ENCODE measurements at regions not wholly inside any gene's neighbourhood (a gene's known extent, or its start where the extent isn't known, plus 50 kb on each side); places are given as distances from the start of the nearest gene placed in this dataset.
A peak's percentile ranks its signal among the peaks of the same experiment; 100 is the strongest.

DNA sequence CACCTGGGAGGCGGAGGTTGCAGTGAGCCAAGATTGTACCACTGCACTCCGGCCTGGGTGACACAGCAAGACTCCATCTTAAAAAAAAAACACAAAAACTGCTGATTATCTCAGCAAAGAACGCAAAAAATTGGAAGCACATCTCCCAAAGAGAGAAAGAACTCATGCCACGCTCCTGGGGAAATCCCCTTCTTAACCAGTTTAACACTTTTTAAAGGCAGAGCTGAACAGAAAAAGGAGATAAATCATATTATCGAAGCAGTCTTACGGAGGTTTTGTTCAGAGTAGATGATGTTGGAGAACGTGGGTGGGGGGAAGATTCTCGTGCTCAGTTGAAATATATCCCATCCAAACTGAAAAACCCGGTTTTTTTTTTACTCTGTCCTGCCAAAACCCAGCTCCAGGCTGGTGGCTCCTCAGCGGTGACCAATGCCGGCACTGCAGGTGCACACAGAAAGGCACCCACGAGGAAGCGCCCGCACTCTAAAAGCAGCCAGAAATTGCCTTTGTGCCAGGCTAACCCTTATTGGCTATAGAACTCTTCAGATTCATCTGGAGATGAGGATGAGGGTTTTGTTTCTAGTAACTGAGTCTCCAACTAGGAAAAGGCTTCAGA is 100.2 kb upstream of the PARP11 start:
- DNase-seq (ENCODE audit: low spot score in 2 of 2) = no peak
- Histone ChIP-seq H3K4me3 (no peak overlapping the region), H3K4me1 (no peaks in the 10 kb centered on the region), H3K27ac (peak overlapping the region; percentile 39 to 75), H3K36me3 (no peaks in the 10 kb centered on the region), H3K27me3 (no peaks in the 10 kb centered on the region), H3K9me3 (no peaks in the 10 kb centered on the region)
- TF ChIP-seq POLR2A (IDR thresholded peaks at IDR 0.05) = no peak
- TF ChIP-seq, protein P1, sequence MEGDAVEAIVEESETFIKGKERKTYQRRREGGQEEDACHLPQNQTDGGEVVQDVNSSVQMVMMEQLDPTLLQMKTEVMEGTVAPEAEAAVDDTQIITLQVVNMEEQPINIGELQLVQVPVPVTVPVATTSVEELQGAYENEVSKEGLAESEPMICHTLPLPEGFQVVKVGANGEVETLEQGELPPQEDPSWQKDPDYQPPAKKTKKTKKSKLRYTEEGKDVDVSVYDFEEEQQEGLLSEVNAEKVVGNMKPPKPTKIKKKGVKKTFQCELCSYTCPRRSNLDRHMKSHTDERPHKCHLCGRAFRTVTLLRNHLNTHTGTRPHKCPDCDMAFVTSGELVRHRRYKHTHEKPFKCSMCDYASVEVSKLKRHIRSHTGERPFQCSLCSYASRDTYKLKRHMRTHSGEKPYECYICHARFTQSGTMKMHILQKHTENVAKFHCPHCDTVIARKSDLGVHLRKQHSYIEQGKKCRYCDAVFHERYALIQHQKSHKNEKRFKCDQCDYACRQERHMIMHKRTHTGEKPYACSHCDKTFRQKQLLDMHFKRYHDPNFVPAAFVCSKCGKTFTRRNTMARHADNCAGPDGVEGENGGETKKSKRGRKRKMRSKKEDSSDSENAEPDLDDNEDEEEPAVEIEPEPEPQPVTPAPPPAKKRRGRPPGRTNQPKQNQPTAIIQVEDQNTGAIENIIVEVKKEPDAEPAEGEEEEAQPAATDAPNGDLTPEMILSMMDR (IDR thresholded peaks at IDR 0.05) = no peak
- TF ChIP-seq POLR2AphosphoS5 (IDR thresholded peaks at IDR 0.05) = no peak
- intact Hi-C loops (cut with DNase I; ENCODE audit: low total_unique reads) = no loop called here

DNA sequence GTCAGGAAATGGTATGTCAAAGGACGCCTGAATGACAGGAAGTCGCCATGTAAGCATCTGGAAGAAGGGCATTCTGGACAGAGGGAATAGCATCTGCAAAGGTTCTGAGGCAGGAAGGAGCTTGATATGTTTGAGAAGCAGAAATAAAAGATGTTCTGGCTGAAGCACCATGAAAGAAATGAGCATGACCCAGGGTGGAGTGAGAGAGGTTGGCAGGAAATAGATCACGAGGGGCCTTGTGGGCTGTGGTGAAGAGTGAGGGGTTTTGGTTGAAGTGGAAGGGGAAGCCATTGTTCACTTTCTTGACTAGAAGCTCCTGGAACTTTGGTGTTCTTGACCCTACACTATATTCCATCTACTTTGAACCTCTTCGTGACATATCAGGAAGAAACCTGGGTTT is 99.4 kb upstream of the PARP11 start:
- no peak overlapping the region for H3K4me3 ChIP-seq
- no peak for DNase-seq (ENCODE audit: low spot score in 2 of 2)
- H3K27ac ChIP-seq = no peak overlapping the region
- H3K9me3 ChIP-seq = no peaks in the 10 kb centered on the region
- intact Hi-C loops (cut with DNase I; ENCODE audit: low total_unique reads) = no loop called here
- H3K4me1 ChIP-seq = no peaks in the 10 kb centered on the region
- TF ChIP-seq POLR2AphosphoS5 (IDR thresholded peaks at IDR 0.05) (no peak), POLR2A (IDR thresholded peaks at IDR 0.05) (no peak)
- TF ChIP-seq, protein P1 (IDR thresholded peaks at IDR 0.05) = no peak
- H3K36me3 ChIP-seq = no peaks in the 10 kb centered on the region
- no peaks in the 10 kb centered on the region for H3K27me3 ChIP-seq

DNA sequence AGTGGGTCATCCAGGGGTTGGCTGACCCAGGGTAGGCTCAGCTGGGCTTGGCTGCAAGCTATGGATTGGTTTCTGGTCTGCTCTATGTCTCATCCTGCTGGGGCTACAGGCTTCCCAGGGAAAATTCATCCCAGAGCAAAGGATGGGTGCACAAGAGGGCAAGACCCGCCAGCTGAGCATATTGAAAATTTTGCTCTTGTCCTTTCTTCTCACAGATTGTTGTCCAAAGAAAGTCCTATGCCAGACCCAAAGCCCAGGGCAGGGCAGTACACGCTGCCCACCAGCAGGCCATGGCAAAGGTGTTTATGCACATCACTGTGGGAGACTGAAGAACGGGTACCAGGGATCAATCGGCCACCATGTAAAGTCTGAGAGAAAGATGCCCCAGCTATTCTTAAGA is 95.3 kb upstream of the PARP11 start:
- H3K36me3 ChIP-seq = no peaks in the 10 kb centered on the region
- DNase-seq (ENCODE audit: low spot score in 2 of 2) = no peak
- no peaks in the 10 kb centered on the region for H3K4me1 ChIP-seq
- intact Hi-C loops (cut with DNase I; ENCODE audit: low total_unique reads) = no loop called here
- no peaks in the 10 kb centered on the region for H3K27me3 ChIP-seq
- no peak overlapping the region for H3K27ac ChIP-seq
- no peaks in the 10 kb centered on the region for H3K9me3 ChIP-seq
- TF ChIP-seq POLR2AphosphoS5 (IDR thresholded peaks at IDR 0.05) (no peak), POLR2A (IDR thresholded peaks at IDR 0.05) (no peak)
- TF ChIP-seq, protein P1 (IDR thresholded peaks at IDR 0.05) = no peak
- H3K4me3 ChIP-seq = no peak overlapping the region

DNA sequence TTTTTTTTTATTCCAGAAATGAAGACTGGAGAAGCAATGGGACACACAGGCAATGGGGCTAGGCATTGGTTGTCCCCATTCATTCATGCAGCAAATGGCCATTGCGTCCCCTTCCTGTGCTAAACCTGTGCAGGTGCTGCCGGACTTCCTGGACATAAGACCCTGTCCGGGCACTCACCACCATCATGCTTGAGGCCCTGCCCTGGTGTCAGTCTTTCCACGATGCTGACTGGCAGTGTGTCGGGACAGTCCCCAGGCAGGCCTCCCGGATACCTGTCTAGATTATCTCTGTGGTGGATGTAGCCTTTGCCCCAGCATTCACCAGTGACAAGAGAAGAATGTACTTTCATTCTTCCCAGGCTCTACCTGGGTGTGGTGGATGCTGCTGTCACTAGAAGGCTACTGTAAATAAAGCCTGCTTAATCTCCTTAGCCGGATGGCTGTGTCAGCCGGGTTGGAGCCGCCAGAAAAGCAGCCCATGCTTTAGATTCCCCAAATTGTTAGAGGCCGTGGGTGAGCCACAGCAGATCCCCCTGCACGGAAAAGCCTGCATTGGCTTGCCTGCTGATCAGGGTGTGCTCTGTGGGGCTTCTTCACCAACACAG is 94.5 kb upstream of the PARP11 start:
- no peaks in the 10 kb centered on the region for H3K36me3 ChIP-seq
- intact Hi-C loops (cut with DNase I; ENCODE audit: low total_unique reads) = no loop called here
- H3K9me3 ChIP-seq = no peaks in the 10 kb centered on the region
- DNase-seq (ENCODE audit: low spot score in 2 of 2) = no peak
- H3K27ac ChIP-seq = no peak overlapping the region
- H3K27me3 ChIP-seq = no peaks in the 10 kb centered on the region
- no peaks in the 10 kb centered on the region for H3K4me1 ChIP-seq
- TF ChIP-seq, protein P1 (IDR thresholded peaks at IDR 0.05) = no peak
- H3K4me3 ChIP-seq = no peak overlapping the region

DNA sequence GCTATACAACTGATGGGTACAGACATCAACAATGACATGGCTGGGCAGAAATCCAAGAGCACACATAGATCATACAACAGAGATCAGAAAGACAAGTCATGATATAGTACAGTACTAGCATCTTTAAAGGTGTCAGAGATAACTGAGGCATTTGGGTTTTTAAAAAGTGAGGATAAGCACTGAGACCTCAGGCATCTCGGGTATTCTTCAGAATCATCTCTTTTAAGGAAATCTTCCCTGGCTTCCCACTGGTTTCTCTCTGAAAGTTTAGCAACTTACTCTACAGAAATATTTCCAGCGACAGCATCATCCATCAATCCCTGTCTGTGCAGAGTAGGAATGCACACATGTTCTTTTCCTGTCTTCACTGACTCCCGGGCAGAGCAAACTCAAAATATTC is 93.2 kb upstream of the PARP11 start:
- no peaks in the 10 kb centered on the region for H3K27me3 ChIP-seq
- H3K4me1 ChIP-seq = no peaks in the 10 kb centered on the region
- intact Hi-C loops (cut with DNase I; ENCODE audit: low total_unique reads) = no loop called here
- no peaks in the 10 kb centered on the region for H3K36me3 ChIP-seq
- no peak overlapping the region for H3K4me3 ChIP-seq
- no peak for DNase-seq (ENCODE audit: low spot score in 2 of 2)
- TF ChIP-seq, protein P1 (IDR thresholded peaks at IDR 0.05) = no peak
- TF ChIP-seq POLR2A (IDR thresholded peaks at IDR 0.05) (no peak), POLR2AphosphoS5 (IDR thresholded peaks at IDR 0.05) (no peak)
- H3K9me3 ChIP-seq = no peaks in the 10 kb centered on the region
- H3K27ac ChIP-seq = no peak overlapping the region

All from breast epithelium (tissue), 4 donors.